ENCODE measurements at regions not wholly inside any gene's neighbourhood (a gene's known extent, or its start where the extent isn't known, plus 50 kb on each side); places are given as distances from the start of the nearest gene placed in this dataset.

DNA sequence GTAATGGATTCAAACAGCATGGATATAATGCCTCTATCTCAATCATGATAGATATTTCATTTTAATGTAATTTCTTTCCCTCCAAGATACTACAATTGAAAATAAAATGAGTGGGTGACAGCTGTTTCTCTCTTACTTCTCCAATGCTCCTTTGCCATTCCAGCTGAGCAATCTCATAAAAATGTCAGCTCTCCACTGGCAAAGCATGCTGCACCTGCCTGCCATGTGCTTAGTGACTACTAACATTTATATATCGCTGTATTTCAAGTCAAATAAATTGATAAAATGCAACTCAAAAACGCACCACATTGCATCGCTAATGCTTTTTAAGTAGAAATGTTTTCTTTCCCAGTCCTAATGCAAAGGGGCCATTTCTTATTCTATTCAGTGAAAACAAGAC is 1093.9 kb downstream of the CBLN2 start:
- no peak for DNase-seq (ENCODE audit: low read depth)
- TF ChIP-seq, protein P1, sequence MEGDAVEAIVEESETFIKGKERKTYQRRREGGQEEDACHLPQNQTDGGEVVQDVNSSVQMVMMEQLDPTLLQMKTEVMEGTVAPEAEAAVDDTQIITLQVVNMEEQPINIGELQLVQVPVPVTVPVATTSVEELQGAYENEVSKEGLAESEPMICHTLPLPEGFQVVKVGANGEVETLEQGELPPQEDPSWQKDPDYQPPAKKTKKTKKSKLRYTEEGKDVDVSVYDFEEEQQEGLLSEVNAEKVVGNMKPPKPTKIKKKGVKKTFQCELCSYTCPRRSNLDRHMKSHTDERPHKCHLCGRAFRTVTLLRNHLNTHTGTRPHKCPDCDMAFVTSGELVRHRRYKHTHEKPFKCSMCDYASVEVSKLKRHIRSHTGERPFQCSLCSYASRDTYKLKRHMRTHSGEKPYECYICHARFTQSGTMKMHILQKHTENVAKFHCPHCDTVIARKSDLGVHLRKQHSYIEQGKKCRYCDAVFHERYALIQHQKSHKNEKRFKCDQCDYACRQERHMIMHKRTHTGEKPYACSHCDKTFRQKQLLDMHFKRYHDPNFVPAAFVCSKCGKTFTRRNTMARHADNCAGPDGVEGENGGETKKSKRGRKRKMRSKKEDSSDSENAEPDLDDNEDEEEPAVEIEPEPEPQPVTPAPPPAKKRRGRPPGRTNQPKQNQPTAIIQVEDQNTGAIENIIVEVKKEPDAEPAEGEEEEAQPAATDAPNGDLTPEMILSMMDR (IDR thresholded peaks at IDR 0.05; ENCODE audit: control insufficient read depth, extremely low read depth, insufficient read depth), result no peak
- H3K4me3 ChIP-seq (ENCODE audit: low read depth, low read length), result no peak overlapping the region

DNA sequence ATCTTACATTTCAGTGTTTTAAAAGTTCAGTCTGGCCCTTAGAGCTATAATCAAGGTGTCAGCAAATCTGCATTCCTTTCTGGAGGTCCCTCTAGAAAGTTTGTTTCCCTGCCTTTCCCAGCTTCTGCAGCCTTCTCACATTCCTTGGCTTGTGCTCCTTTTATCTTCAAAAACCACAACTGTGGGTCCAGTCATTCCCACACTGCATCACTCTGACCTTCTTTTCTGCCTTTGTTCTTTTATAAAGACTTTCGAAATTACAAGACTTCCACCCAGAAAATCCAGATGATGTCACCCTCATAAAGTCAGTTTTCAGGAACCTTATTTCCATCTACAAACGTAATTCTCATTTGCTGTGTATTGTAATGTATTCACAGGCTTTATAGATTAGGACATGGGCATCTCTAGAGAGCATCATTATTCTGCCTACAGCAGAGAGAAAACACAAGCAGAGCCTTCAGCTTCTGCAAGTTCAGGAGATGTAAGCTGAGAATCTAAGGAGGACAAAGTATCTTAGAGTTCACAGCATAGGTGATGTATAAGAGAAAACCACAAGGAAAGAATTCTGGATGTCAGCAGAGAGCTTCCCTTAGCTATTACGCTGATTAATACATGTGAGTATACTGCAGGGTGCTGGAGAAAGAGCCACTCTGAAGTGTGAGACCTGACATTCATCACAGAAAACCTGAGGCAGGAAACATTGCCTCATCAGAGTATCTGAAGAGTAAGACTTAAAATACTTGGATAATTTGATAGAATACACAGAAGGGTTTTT is 1100.2 kb downstream of the CBLN2 start:
- TF ChIP-seq, protein P1 (IDR thresholded peaks at IDR 0.05; ENCODE audit: control insufficient read depth, extremely low read depth, insufficient read depth), result no peak
- H3K4me3 ChIP-seq (ENCODE audit: low read depth, low read length), result no peak overlapping the region
- no peak for DNase-seq (ENCODE audit: low read depth)

DNA sequence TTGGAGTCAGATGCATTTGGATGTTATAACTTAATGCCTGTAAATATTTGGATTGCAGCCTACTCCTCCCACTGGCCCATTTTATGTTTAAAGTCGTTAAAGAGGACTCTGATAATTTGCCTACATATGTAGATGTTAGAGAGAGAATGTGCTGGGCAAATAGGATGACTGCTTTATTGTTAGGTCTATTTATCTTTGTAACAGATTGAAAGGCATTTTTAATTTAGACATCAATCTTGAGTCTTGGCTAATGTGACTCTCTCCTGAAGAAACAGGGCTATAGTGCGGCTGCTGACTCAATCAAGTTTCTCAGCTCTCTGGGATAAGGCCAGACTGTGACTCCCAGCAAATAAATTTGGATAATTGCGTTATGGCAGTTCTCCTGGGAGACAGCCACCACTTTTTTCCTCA is 1101.4 kb downstream of the CBLN2 start:
- TF ChIP-seq, protein P1 (IDR thresholded peaks at IDR 0.05; ENCODE audit: control insufficient read depth, extremely low read depth, insufficient read depth), result no peak
- peak; percentile 4 for DNase-seq (ENCODE audit: low read depth)
- no peak overlapping the region for H3K4me3 ChIP-seq (ENCODE audit: low read depth, low read length)

DNA sequence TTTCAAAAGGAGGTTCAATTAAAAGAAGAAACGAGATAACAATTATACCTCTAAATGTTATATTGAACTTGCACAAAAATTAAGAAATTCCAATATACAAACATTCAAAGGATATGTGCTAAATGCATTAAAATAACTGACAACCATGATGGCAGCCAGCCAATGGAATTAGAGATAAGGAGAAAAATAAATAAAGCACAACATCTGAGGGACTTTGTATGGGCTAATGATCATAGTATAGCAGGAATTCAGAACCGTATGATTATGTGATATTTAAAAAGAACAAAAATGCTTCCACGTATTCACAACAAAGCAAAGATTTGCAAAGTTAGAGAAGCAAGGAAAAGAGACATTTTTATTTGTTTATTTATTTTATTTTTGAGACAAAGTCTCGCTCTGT is 1103.0 kb downstream of the CBLN2 start:
- no peak for DNase-seq (ENCODE audit: low read depth)
- TF ChIP-seq, protein P1 (IDR thresholded peaks at IDR 0.05; ENCODE audit: control insufficient read depth, extremely low read depth, insufficient read depth), result no peak
- no peak overlapping the region for H3K4me3 ChIP-seq (ENCODE audit: low read depth, low read length)

DNA sequence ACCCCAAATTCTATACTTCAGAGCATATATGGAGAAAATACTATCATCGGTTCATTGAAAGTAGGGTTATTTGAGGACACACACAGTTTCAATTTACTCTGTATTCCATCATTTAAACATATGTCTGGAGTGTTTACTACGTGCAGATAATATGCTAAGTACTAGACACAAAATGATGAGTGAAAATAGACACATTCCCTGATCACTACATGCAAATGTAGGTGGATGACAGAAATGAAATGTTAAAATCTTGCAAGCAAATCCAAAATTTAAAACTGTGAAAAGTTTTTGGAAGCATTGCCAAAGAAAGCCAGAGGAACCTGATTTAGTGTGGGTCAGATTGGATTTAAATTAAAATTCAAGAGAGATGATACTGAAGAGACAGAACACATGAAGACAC is 1106.6 kb downstream of the CBLN2 start:
- H3K4me3 ChIP-seq (ENCODE audit: low read depth, low read length), result no peak overlapping the region
- no peak for DNase-seq (ENCODE audit: low read depth)
- TF ChIP-seq, protein P1 (IDR thresholded peaks at IDR 0.05; ENCODE audit: control insufficient read depth, extremely low read depth, insufficient read depth), result no peak

DNA sequence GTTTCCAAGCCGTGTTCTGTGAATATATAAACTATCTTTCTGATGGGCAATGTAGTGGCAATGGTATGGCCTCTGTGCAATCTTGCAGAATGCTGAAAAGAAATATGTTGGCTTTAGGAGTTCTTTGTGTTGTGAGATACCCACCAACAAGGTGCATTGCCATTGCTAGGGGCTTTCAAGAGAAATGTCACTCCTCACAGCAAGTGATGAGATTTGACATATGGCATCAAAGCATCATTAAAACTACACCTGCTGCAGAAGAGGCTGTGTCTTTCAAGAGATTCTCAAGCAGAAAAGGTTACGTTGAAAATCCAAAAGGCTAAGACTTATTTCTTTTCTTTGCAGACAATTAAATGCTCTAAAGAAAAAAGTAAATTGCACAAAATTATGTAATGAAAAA is 1110.8 kb downstream of the CBLN2 start:
- no peak for DNase-seq (ENCODE audit: low read depth)
- H3K4me3 ChIP-seq (ENCODE audit: low read depth, low read length), result no peak overlapping the region
- TF ChIP-seq, protein P1 (IDR thresholded peaks at IDR 0.05; ENCODE audit: control insufficient read depth, extremely low read depth, insufficient read depth), result no peak

DNA sequence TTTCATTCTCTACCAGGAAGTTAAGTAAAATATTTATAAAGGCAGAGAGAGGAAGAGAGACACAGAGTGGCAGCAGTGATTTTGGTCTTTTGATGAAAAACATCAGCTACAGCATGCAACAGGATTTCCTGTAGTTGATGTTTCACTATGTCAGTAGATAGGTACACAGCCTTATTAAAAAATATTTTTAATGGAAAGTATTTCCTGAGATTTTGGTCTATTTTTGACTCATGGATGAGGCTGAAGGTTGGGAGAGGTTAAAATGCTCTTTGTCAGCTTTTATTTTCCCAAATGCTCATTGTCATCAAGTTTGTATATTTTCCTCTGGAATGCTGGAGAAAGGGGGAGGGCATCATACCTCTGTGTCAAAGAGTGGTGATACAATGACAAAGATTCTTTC is 1112.5 kb downstream of the CBLN2 start:
- TF ChIP-seq, protein P1 (IDR thresholded peaks at IDR 0.05; ENCODE audit: control insufficient read depth, extremely low read depth, insufficient read depth), result no peak
- no peak overlapping the region for H3K4me3 ChIP-seq (ENCODE audit: low read depth, low read length)
- DNase-seq (ENCODE audit: low read depth), result no peak
